Muscle of leg (tissue), 3 donors: ENCODE measurements at regions not wholly inside any gene's neighbourhood (a gene's known extent, or its start where the extent isn't known, plus 50 kb on each side); places are given as distances from the start of the nearest gene placed in this dataset.
A peak's percentile ranks its signal among the peaks of the same experiment; 100 is the strongest.

Experiments used
- DNase-seq: peaks from one replicate; pipeline ENCODE4 v3.0.0; 2013
- H3K27ac ChIP-seq: one replicate; pipeline ENCODE4 v1.5.1; 2013; ENCODE audit warnings: mild to moderate bottlenecking, low read length, control low read depth
- H3K27me3 ChIP-seq: one replicate; pipeline ENCODE4 v1.6.1; 2013; ENCODE audit warnings: low read length; ENCODE audit not compliant: control insufficient read depth, insufficient read depth
- H3K36me3 ChIP-seq: one replicate; pipeline ENCODE4 v1.6.1; 2013; ENCODE audit warnings: low read length; ENCODE audit not compliant: control insufficient read depth, insufficient read depth
- H3K4me1 ChIP-seq: one replicate; pipeline ENCODE4 v1.6.1; 2013; ENCODE audit warnings: low read length; ENCODE audit not compliant: control insufficient read depth, insufficient read depth
- H3K4me3 ChIP-seq: one replicate; pipeline ENCODE4 v1.5.1; 2013; ENCODE audit warnings: low read length, control low read depth
- H3K9me3 ChIP-seq: replicated peaks from 2 replicates; pipeline ENCODE4 v1.6.1; 2013; ENCODE audit warnings: low read depth, low read length; ENCODE audit not compliant: control insufficient read depth
- WGBS: methylation state at CpG from one replicate; pipeline ENCODE4 v1.1.5; 2013; ENCODE audit warnings: missing lambda C conversion rate; ENCODE audit not compliant: insufficient coverage; 5-methylcytosine and 5-hydroxymethylcytosine counted together

DNA sequence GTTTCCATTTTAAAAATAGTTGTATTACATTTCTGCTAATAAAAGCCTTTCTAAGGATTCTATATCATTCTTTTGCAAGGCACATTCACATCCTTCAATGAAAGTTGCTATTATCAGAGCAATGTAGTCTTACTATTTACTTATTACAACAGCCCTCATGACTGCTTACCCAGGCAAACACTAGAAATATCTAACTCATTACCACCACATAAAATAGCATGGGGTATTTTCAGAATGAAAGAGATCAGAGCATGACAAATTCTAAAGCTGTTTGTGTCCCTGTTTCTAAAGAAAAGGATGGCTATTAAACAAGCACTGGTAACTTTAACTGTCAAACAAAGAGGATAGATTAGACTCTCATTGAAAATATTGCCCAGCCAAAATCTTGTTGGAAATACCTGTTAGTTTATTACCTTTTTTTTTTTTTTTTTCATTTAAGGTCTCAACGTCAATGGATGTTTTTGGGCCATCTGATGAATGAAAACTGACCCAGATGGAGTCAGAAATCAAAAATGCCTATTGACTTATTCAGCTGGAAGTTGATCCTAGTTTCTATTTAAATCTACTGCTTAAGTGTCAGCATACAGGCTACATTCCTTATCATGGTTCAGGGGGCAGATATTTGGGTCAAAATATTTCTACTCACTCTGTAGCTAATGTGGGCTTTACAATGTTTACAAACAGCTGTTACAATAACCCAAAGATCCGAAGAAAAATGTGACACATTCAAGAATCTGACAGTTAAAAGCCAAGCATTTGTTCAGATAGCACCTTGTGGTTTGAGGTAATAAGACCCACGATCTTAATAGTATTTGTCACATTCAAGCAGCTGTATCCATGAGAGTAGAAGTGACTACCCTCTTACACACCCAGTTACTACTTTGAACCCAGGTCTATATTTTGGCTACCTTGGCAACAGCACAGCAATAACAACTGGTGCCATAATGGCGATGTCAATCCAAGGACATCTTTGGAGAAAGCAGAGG is 554.8 kb upstream of the MEF2C start:
- no peaks in the 10 kb centered on the region for H3K9me3 ChIP-seq
- WGBS = 100% methylated on average over 1 of the region's 4 CpGs
- H3K27ac ChIP-seq = peak overlapping the region; percentile 32
- H3K4me1 ChIP-seq = no peaks in the 10 kb centered on the region
- peak; percentile 65 for DNase-seq
- H3K4me3 ChIP-seq = no peak overlapping the region
- no peaks in the 10 kb centered on the region for H3K36me3 ChIP-seq
- no peaks in the 10 kb centered on the region for H3K27me3 ChIP-seq

- no peaks in the 10 kb centered on the region for H3K36me3 ChIP-seq
- no peak overlapping the region for H3K27ac ChIP-seq
- no peaks in the 10 kb centered on the region for H3K9me3 ChIP-seq
- no peaks in the 10 kb centered on the region for H3K27me3 ChIP-seq
- no peaks in the 10 kb centered on the region for H3K4me1 ChIP-seq
- no peak for DNase-seq
- no peak overlapping the region for H3K4me3 ChIP-seq
- no CpG with 5 or more reads among the region's 3 CpGs for WGBS
Observed at GRCh38 chr5:89436464-89436863, 553.5 kb upstream of the MEF2C start.

GRCh38 chr5:89435347-89435746 is 552.4 kb upstream of the MEF2C start:
- Histone ChIP-seq H3K27me3 (no peaks in the 10 kb centered on the region), H3K36me3 (no peaks in the 10 kb centered on the region), H3K4me3 (no peak overlapping the region), H3K9me3 (no peaks in the 10 kb centered on the region), H3K27ac (no peak overlapping the region), H3K4me1 (no peaks in the 10 kb centered on the region)
- DNase-seq = no peak
- no CpG with 5 or more reads among the region's 4 CpGs for WGBS

- no CpG with 5 or more reads among the region's 1 CpG for WGBS
Observed at GRCh38 chr5:89428624-89429023, 545.6 kb upstream of the MEF2C start.

DNA sequence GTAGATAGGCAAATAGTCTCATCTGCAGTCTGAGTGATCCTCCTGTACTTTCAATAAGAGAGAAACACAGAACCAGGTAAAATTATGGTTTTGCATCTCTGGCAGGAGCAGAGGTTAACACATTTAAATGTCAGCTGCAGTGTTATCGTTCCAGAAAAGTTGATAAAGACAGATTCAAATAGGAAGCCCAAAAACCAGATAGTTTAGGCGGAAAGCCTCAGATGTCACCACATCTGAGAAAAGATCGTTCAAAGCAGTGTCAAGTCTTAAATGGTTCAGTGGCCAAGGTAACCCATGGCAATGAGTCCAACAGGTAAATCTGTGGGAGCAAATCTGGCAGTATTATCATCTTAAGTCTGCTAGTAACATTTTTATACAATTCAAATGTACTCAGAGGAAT is 542.1 kb upstream of the MEF2C start:
- WGBS = 89% methylated on average over 3 of the region's 3 CpGs
- Histone ChIP-seq H3K4me3 (no peak overlapping the region), H3K27me3 (no peaks in the 10 kb centered on the region), H3K36me3 (no peaks in the 10 kb centered on the region), H3K9me3 (no peaks in the 10 kb centered on the region), H3K4me1 (no peaks in the 10 kb centered on the region), H3K27ac (no peak overlapping the region)
- DNase-seq = no peak

More at GRCh38 chr5:89428624-89429023, 545.6 kb upstream of the MEF2C start:
- Histone ChIP-seq H3K4me3 (no peak overlapping the region), H3K36me3 (no peaks in the 10 kb centered on the region), H3K27ac (no peak overlapping the region), H3K27me3 (no peaks in the 10 kb centered on the region), H3K9me3 (no peaks in the 10 kb centered on the region), H3K4me1 (no peaks in the 10 kb centered on the region)
- no peak for DNase-seq

- no peak for DNase-seq
- H3K36me3 ChIP-seq = no peaks in the 10 kb centered on the region
- H3K9me3 ChIP-seq = no peaks in the 10 kb centered on the region
- no CpG with 5 or more reads among the region's 1 CpG for WGBS
- H3K27ac ChIP-seq = no peak overlapping the region
- H3K4me3 ChIP-seq = no peak overlapping the region
- H3K27me3 ChIP-seq = no peaks in the 10 kb centered on the region
- H3K4me1 ChIP-seq = no peaks in the 10 kb centered on the region
Observed at GRCh38 chr5:89421035-89421434, 538.1 kb upstream of the MEF2C start.

GRCh38 chr5:89418407-89419085 is 535.6 kb upstream of the MEF2C start:
- Histone ChIP-seq H3K4me3 (no peak overlapping the region), H3K4me1 (no peaks in the 10 kb centered on the region), H3K27me3 (no peaks in the 10 kb centered on the region), H3K9me3 (no peaks in the 10 kb centered on the region), H3K36me3 (no peaks in the 10 kb centered on the region), H3K27ac (no peak overlapping the region)
- no CpG with 5 or more reads among the region's 3 CpGs for WGBS
- no peak for DNase-seq

- WGBS = 94% methylated on average over 2 of the region's 2 CpGs
- H3K9me3 ChIP-seq = no peaks in the 10 kb centered on the region
- H3K27ac ChIP-seq = no peak overlapping the region
- H3K4me1 ChIP-seq = no peaks in the 10 kb centered on the region
- no peak for DNase-seq
- no peaks in the 10 kb centered on the region for H3K27me3 ChIP-seq
- H3K36me3 ChIP-seq = no peaks in the 10 kb centered on the region
- no peak overlapping the region for H3K4me3 ChIP-seq
Observed at GRCh38 chr5:89417990-89418389, 535.0 kb upstream of the MEF2C start.

GRCh38 chr5:89417515-89417914 is 534.5 kb upstream of the MEF2C start:
- Histone ChIP-seq H3K4me1 (no peaks in the 10 kb centered on the region), H3K27ac (no peak overlapping the region), H3K9me3 (no peaks in the 10 kb centered on the region), H3K36me3 (no peaks in the 10 kb centered on the region), H3K4me3 (no peak overlapping the region), H3K27me3 (no peaks in the 10 kb centered on the region)
- no peak for DNase-seq
- WGBS = 91% methylated on average over 3 of the region's 3 CpGs

DNA sequence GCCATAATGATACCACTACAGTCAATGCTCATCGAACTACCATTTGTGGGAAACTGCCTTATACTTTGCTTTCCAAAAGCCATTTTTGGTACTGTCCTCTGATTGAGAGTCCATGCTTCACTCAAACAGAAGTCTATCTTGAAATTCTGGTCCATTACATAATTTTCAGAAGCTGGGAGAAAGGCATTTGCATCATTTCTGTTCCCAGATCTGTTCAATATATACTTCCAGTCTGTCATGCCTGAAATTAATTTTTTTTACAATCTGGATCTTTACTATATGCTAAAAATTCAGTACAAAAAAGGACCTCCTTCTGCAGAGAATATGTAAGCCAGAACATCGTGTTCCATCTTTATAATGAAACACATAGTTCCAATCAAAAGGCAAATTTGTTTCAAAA is 528.9 kb upstream of the MEF2C start:
- no peak for DNase-seq
- WGBS = no CpG with 5 or more reads among the region's 2 CpGs
- no peak overlapping the region for H3K4me3 ChIP-seq
- no peaks in the 10 kb centered on the region for H3K36me3 ChIP-seq
- no peaks in the 10 kb centered on the region for H3K27me3 ChIP-seq
- no peaks in the 10 kb centered on the region for H3K9me3 ChIP-seq
- H3K27ac ChIP-seq = no peak overlapping the region
- no peaks in the 10 kb centered on the region for H3K4me1 ChIP-seq
